IPS-18a (cell line): ENCODE measurements at regions not wholly inside any gene's neighbourhood (a gene's known extent, or its start where the extent isn't known, plus 50 kb on each side); places are given as distances from the start of the nearest gene placed in this dataset.
"Not testable (repeated sequence)": the region's sequence is repeated elsewhere in the genome, so short reads cannot be mapped to it uniquely, and the experiment has no call there.

ENCODE experiments used
- H3K27ac ChIP-seq: one replicate; pipeline ENCODE4 v1.5.1; 2013; ENCODE audit warnings: low read length
- H3K27me3 ChIP-seq: one replicate; pipeline ENCODE4 v1.6.1; 2013; ENCODE audit warnings: mild to moderate bottlenecking, low read length; ENCODE audit not compliant: control insufficient read depth, insufficient read depth
- H3K36me3 ChIP-seq: one replicate; pipeline ENCODE4 v1.6.1; 2013; ENCODE audit warnings: low read depth, low read length; ENCODE audit not compliant: control insufficient read depth
- H3K4me1 ChIP-seq: one replicate; pipeline ENCODE4 v1.6.1; 2013; ENCODE audit warnings: low read depth, low read length; ENCODE audit not compliant: control insufficient read depth
- H3K4me3 ChIP-seq: one replicate; pipeline ENCODE4 v1.5.1; 2013; ENCODE audit warnings: low read length
- H3K9ac ChIP-seq: one replicate; pipeline ENCODE4 v1.6.1; 2013; ENCODE audit warnings: mild to moderate bottlenecking, low read length, moderate library complexity
- H3K9me3 ChIP-seq: one replicate; pipeline ENCODE4 v1.6.1; 2013; ENCODE audit warnings: low read depth, low read length; ENCODE audit not compliant: control insufficient read depth

GRCh38 chr2:103387888-103388287 lies 626.1 kb downstream of the TMEM182 start:
- Histone ChIP-seq H3K27me3 (no peaks in the 10 kb centered on the region), H3K9ac (no peak overlapping the region), H3K27ac (no peak overlapping the region), H3K9me3 (no peaks in the 10 kb centered on the region), H3K4me1 (peaks cover 10% of the 10 kb centered on the region), H3K4me3 (no peak overlapping the region), H3K36me3 (no peaks in the 10 kb centered on the region)

- Histone ChIP-seq H3K36me3 (no peaks in the 10 kb centered on the region), H3K27ac (no peak overlapping the region), H3K9ac (no peak overlapping the region), H3K9me3 (no peaks in the 10 kb centered on the region), H3K27me3 (no peaks in the 10 kb centered on the region), H3K4me1 (peaks cover 23% of the 10 kb centered on the region), H3K4me3 (no peak overlapping the region)
Measured at GRCh38 chr2:103396152-103396551, 634.3 kb downstream of the TMEM182 start.

GRCh38 chr2:103401621-103402020 lies 639.8 kb downstream of the TMEM182 start:
- Histone ChIP-seq H3K9me3 (no peaks in the 10 kb centered on the region), H3K4me3 (peak overlapping the region; percentile 31), H3K27me3 (no peaks in the 10 kb centered on the region), H3K9ac (peak overlapping the region; percentile 41), H3K27ac (peak overlapping the region; percentile 80), H3K36me3 (no peaks in the 10 kb centered on the region), H3K4me1 (peaks cover 44% of the 10 kb centered on the region)

- H3K4me3 ChIP-seq: peak overlapping the region; percentile 31
- H3K27me3 ChIP-seq: no peaks in the 10 kb centered on the region
- no peaks in the 10 kb centered on the region for H3K9me3 ChIP-seq
- no peaks in the 10 kb centered on the region for H3K36me3 ChIP-seq
- H3K4me1 ChIP-seq: peaks cover 39% of the 10 kb centered on the region
- H3K9ac ChIP-seq: peak overlapping the region; percentile 17
- H3K27ac ChIP-seq: peak overlapping the region; percentile 57
Measured at GRCh38 chr2:103402336-103402735, 640.5 kb downstream of the TMEM182 start.

- peak overlapping the region; percentile 6 for H3K9ac ChIP-seq
- no peaks in the 10 kb centered on the region for H3K9me3 ChIP-seq
- H3K27ac ChIP-seq: peak overlapping the region; percentile 75
- peaks cover 39% of the 10 kb centered on the region for H3K4me1 ChIP-seq
- no peaks in the 10 kb centered on the region for H3K27me3 ChIP-seq
- H3K36me3 ChIP-seq: no peaks in the 10 kb centered on the region
- H3K4me3 ChIP-seq: no peak overlapping the region
Measured at GRCh38 chr2:103402944-103403343, 641.1 kb downstream of the TMEM182 start.

- not testable (repeated sequence) for H3K4me3 ChIP-seq, H3K27me3 ChIP-seq, H3K9ac ChIP-seq, H3K9me3 ChIP-seq, H3K27ac ChIP-seq, H3K36me3 ChIP-seq
- peaks cover 39% of the 10 kb centered on the region for H3K4me1 ChIP-seq
Measured at GRCh38 chr2:103403388-103403787, 641.6 kb downstream of the TMEM182 start.

GRCh38 chr2:103410221-103410620 lies 648.4 kb downstream of the TMEM182 start:
- no peak overlapping the region for H3K27ac ChIP-seq
- H3K4me1 ChIP-seq: peaks cover 3% of the 10 kb centered on the region
- no peaks in the 10 kb centered on the region for H3K27me3 ChIP-seq
- H3K36me3 ChIP-seq: no peaks in the 10 kb centered on the region
- no peak overlapping the region for H3K4me3 ChIP-seq
- H3K9me3 ChIP-seq: no peaks in the 10 kb centered on the region
- H3K9ac ChIP-seq: no peak overlapping the region

- Histone ChIP-seq H3K36me3 (no peaks in the 10 kb centered on the region), H3K4me3 (no peak overlapping the region), H3K27ac (no peak overlapping the region), H3K9ac (no peak overlapping the region), H3K9me3 (no peaks in the 10 kb centered on the region), H3K4me1 (no peaks in the 10 kb centered on the region), H3K27me3 (no peaks in the 10 kb centered on the region)
Measured at GRCh38 chr2:103419506-103419905, 657.7 kb downstream of the TMEM182 start.

- Histone ChIP-seq H3K9me3 (no peaks in the 10 kb centered on the region), H3K36me3 (no peaks in the 10 kb centered on the region), H3K4me1 (no peaks in the 10 kb centered on the region), H3K4me3 (no peak overlapping the region), H3K27me3 (no peaks in the 10 kb centered on the region), H3K9ac (no peak overlapping the region), H3K27ac (no peak overlapping the region)
Measured at GRCh38 chr2:103423100-103423499, 661.3 kb downstream of the TMEM182 start.

- H3K27me3 ChIP-seq: no peaks in the 10 kb centered on the region
- H3K9me3 ChIP-seq: no peaks in the 10 kb centered on the region
- no peak overlapping the region for H3K4me3 ChIP-seq
- no peak overlapping the region for H3K9ac ChIP-seq
- H3K27ac ChIP-seq: no peak overlapping the region
- no peaks in the 10 kb centered on the region for H3K36me3 ChIP-seq
- H3K4me1 ChIP-seq: no peaks in the 10 kb centered on the region
Measured at GRCh38 chr2:103427567-103427966, 665.7 kb downstream of the TMEM182 start.

- Histone ChIP-seq H3K9me3 (no peaks in the 10 kb centered on the region), H3K27ac (no peak overlapping the region), H3K4me3 (no peak overlapping the region), H3K9ac (no peak overlapping the region), H3K27me3 (no peaks in the 10 kb centered on the region), H3K4me1 (no peaks in the 10 kb centered on the region), H3K36me3 (no peaks in the 10 kb centered on the region)
Measured at GRCh38 chr2:103430191-103430590, 668.4 kb downstream of the TMEM182 start.

- H3K27me3 ChIP-seq: no peaks in the 10 kb centered on the region
Measured at GRCh38 chr2:103435010-103435409, 673.2 kb downstream of the TMEM182 start.

More at GRCh38 chr2:103435010-103435409, 673.2 kb downstream of the TMEM182 start:
- Histone ChIP-seq H3K27ac (no peak overlapping the region), H3K9me3 (no peaks in the 10 kb centered on the region), H3K9ac (no peak overlapping the region), H3K4me3 (no peak overlapping the region), H3K4me1 (no peaks in the 10 kb centered on the region), H3K36me3 (no peaks in the 10 kb centered on the region)
